ENCODE measurements at regions not wholly inside any gene's neighbourhood (a gene's known extent, or its start where the extent isn't known, plus 50 kb on each side); places are given as distances from the start of the nearest gene placed in this dataset.
"Not testable (repeated sequence)": the region's sequence is repeated elsewhere in the genome, so short reads cannot be mapped to it uniquely, and the experiment has no call there.

GRCh38 chr14:83291714-83292113 lies 1758.1 kb upstream of the SEL1L start:
- Histone ChIP-seq H3K4me1 (no peaks in the 10 kb centered on the region), H3K4me2 (ENCODE audit: low read length) (no peak overlapping the region), H3K79me2 (no peaks in the 10 kb centered on the region), H3K9me3 (ENCODE audit: control insufficient read depth, low read length) (no peaks in the 10 kb centered on the region), H3K36me3 (ENCODE audit: control insufficient read depth, insufficient read depth, low read length) (no peaks in the 10 kb centered on the region), H3K9ac (no peak overlapping the region), H2AFZ (no peak overlapping the region), H3K27me3 (ENCODE audit: control insufficient read depth, insufficient read depth, low read length) (no peaks in the 10 kb centered on the region), H3K27ac (no peak overlapping the region), H3K4me3 (ENCODE audit: low read depth, low read length) (no peak overlapping the region)
- TF ChIP-seq CTCF (IDR thresholded peaks at IDR 0.05) = no peak

GRCh38 chr14:83294941-83295340 lies 1761.3 kb upstream of the SEL1L start:
- peak overlapping the region; percentile 13 for H2AFZ ChIP-seq
- H3K27me3 ChIP-seq (ENCODE audit: control insufficient read depth, insufficient read depth, low read length) = no peaks in the 10 kb centered on the region
- H3K9me3 ChIP-seq (ENCODE audit: control insufficient read depth, low read length) = no peaks in the 10 kb centered on the region
- TF ChIP-seq CTCF (IDR thresholded peaks at IDR 0.05) = no peak
- no peak overlapping the region for H3K4me2 ChIP-seq (ENCODE audit: low read length)
- no peaks in the 10 kb centered on the region for H3K79me2 ChIP-seq
- H3K9ac ChIP-seq = no peak overlapping the region
- H3K27ac ChIP-seq = no peak overlapping the region
- no peak overlapping the region for H3K4me3 ChIP-seq (ENCODE audit: low read depth, low read length)
- no peaks in the 10 kb centered on the region for H3K36me3 ChIP-seq (ENCODE audit: control insufficient read depth, insufficient read depth, low read length)
- H3K4me1 ChIP-seq = no peaks in the 10 kb centered on the region

- TF ChIP-seq CTCF (IDR thresholded peaks at IDR 0.05) = no peak
- no peaks in the 10 kb centered on the region for H3K36me3 ChIP-seq (ENCODE audit: control insufficient read depth, insufficient read depth, low read length)
These were observed 1763.7 kb upstream of the SEL1L start for GRCh38 chr14:83297361-83297760.

GRCh38 chr14:83298016-83298415 lies 1764.4 kb upstream of the SEL1L start:
- H3K36me3 ChIP-seq (ENCODE audit: control insufficient read depth, insufficient read depth, low read length); H3K4me1 ChIP-seq; H3K27me3 ChIP-seq (ENCODE audit: control insufficient read depth, insufficient read depth, low read length); H3K79me2 ChIP-seq; H3K27ac ChIP-seq; H3K9ac ChIP-seq; H2AFZ ChIP-seq; H3K9me3 ChIP-seq (ENCODE audit: control insufficient read depth, low read length); H3K4me3 ChIP-seq (ENCODE audit: low read depth, low read length); H3K4me2 ChIP-seq (ENCODE audit: low read length): not testable (repeated sequence)

More at GRCh38 chr14:83297361-83297760, 1763.7 kb upstream of the SEL1L start:
- no peaks in the 10 kb centered on the region for H3K27me3 ChIP-seq (ENCODE audit: control insufficient read depth, insufficient read depth, low read length)
- no peaks in the 10 kb centered on the region for H3K4me1 ChIP-seq
- no peak overlapping the region for H3K4me3 ChIP-seq (ENCODE audit: low read depth, low read length)
- H2AFZ ChIP-seq = no peak overlapping the region
- no peak overlapping the region for H3K27ac ChIP-seq
- H3K9ac ChIP-seq = no peak overlapping the region
- H3K9me3 ChIP-seq (ENCODE audit: control insufficient read depth, low read length) = no peaks in the 10 kb centered on the region
- no peaks in the 10 kb centered on the region for H3K79me2 ChIP-seq
- H3K4me2 ChIP-seq (ENCODE audit: low read length) = no peak overlapping the region

GRCh38 chr14:83300476-83301064 lies 1766.9 kb upstream of the SEL1L start:
- Histone ChIP-seq H3K4me2 (ENCODE audit: low read length) (no peak overlapping the region), H3K79me2 (no peaks in the 10 kb centered on the region), H3K36me3 (ENCODE audit: control insufficient read depth, insufficient read depth, low read length) (no peaks in the 10 kb centered on the region), H3K9me3 (ENCODE audit: control insufficient read depth, low read length) (no peaks in the 10 kb centered on the region), H3K27me3 (ENCODE audit: control insufficient read depth, insufficient read depth, low read length) (no peaks in the 10 kb centered on the region), H3K27ac (no peak overlapping the region), H3K9ac (no peak overlapping the region), H3K4me1 (no peaks in the 10 kb centered on the region), H2AFZ (no peak overlapping the region), H3K4me3 (ENCODE audit: low read depth, low read length) (no peak overlapping the region)
- TF ChIP-seq CTCF (IDR thresholded peaks at IDR 0.05) = peak; percentile 98
